OCI-LY3 (cell line): ENCODE measurements at regions not wholly inside any gene's neighbourhood (a gene's known extent, or its start where the extent isn't known, plus 50 kb on each side); places are given as distances from the start of the nearest gene placed in this dataset.

Experiments
- EZH2phosphoT487 ChIP-seq: fragments of 200-600 bp; shearing (Covaris generic); IDR thresholded peaks from 2 replicates; pipeline ENCODE4 v1.6.1; 2018; ENCODE audit warnings: antibody characterized with exemption, mixed run types, low read depth
- TF ChIP-seq, protein P1 (sequence below): fragments of 200-600, 300-600 bp; sonication (generic); IDR thresholded peaks from 2 replicates; pipeline ENCODE4 v1.5.1; 2014; ENCODE audit warnings: antibody characterized with exemption, low read length, low read depth

DNA sequence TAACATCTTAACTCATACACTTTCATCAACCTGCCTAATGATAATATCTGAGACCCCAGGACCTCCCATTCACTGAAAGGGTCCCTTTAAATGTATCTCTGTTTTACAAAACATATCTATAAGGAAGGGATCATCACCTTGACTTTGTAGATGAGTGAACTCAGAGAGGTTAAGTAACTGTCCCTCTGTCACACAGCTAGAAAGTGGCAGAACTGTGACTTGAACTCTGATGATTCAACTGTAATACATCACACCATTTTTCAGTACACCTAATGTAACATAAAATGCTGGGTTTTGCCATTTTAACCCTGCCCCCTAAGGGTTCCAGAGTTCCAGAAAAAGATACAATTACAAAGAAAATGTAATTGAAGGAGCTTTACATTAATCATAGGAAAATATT lies 234.6 kb downstream of the ZEB2 start:
- TF ChIP-seq, protein P1, sequence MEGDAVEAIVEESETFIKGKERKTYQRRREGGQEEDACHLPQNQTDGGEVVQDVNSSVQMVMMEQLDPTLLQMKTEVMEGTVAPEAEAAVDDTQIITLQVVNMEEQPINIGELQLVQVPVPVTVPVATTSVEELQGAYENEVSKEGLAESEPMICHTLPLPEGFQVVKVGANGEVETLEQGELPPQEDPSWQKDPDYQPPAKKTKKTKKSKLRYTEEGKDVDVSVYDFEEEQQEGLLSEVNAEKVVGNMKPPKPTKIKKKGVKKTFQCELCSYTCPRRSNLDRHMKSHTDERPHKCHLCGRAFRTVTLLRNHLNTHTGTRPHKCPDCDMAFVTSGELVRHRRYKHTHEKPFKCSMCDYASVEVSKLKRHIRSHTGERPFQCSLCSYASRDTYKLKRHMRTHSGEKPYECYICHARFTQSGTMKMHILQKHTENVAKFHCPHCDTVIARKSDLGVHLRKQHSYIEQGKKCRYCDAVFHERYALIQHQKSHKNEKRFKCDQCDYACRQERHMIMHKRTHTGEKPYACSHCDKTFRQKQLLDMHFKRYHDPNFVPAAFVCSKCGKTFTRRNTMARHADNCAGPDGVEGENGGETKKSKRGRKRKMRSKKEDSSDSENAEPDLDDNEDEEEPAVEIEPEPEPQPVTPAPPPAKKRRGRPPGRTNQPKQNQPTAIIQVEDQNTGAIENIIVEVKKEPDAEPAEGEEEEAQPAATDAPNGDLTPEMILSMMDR, result no peak
- TF ChIP-seq EZH2phosphoT487, result no peak
